GM12878 (cell line): ENCODE measurements at regions not wholly inside any gene's neighbourhood (a gene's known extent, or its start where the extent isn't known, plus 50 kb on each side); places are given as distances from the start of the nearest gene placed in this dataset.

Experiments used
- ATAC-seq: fragments of 200-7000 bp; cut with Tn5 transposase; 3 replicates; pipeline ENCODE4 v1.9.1; 2020; ENCODE audit warnings: mild to moderate bottlenecking, moderate library complexity
- BruUV-seq: library from RNA; stranded (reverse); fragments of 400-500 nt; replicated peaks from 2 replicates; lab custom pipeline; 2021; lab: Mats Ljungman, UMichigan
- CTCF ChIA-PET: fragments of 300-600 bp; sonication (Branson Sonifier 250); formaldehyde crosslinking; extraction: SDS; loops from one replicate; lab custom pipeline; 2021; ENCODE audit warnings: inconsistent platforms; lab: Yijun Ruan, JAX
- POLR2A ChIA-PET: fragments of 350-600 bp; formaldehyde crosslinking; extraction: SDS; loops from one replicate; lab custom pipeline; 2021; ENCODE audit warnings: inconsistent platforms; lab: Charles Lee
- RAD21 ChIA-PET: fragments of 300-600 bp; sonication (Branson Sonifier 250); formaldehyde crosslinking; loops from one replicate; lab custom pipeline; 2023; ENCODE audit warnings: antibody characterized with exemption; ENCODE audit not compliant: unreplicated experiment; lab: Charles Lee
- SMC1A ChIA-PET: fragments of 300-600 bp; sonication (Branson Sonifier 250); formaldehyde crosslinking; loops from one replicate; lab custom pipeline; 2023; ENCODE audit not compliant: unreplicated experiment, uncharacterized antibody; lab: Charles Lee
- DNase-seq: peaks from one replicate; pipeline ENCODE4 v3.0.0-alpha.2; 2011; ENCODE audit warnings: low read depth, low spot score
- FAIRE-seq: peaks from 3 replicates; lab custom pipeline; 2011; peaks lifted over from hg19 to GRCh38; lab: Jason Lieb, UNC
- H2AFZ ChIP-seq: 2 replicates; pipeline ENCODE4 v1.6.0; 2011; ENCODE audit warnings: low read depth, low read length, control low read depth; ENCODE audit not compliant: control insufficient read depth
- H3K27ac ChIP-seq: 2 replicates; pipeline ENCODE4 v1.5.1; 2011; ENCODE audit warnings: control low read depth; ENCODE audit not compliant: control insufficient read depth, insufficient read depth
- H3K27me3 ChIP-seq, 2 experiments: replicated peaks in 1 of 2; 2 replicates each; pipeline versions ENCODE4 v1.6.0 to v1.6.1; 2011; ENCODE audit warnings: low read length in 1 of 2; ENCODE audit not compliant: control insufficient read depth in 2 of 2, insufficient read depth in 2 of 2
- H3K36me3 ChIP-seq, 2 experiments: 2 replicates each; pipeline ENCODE4 v1.5.1; 2011; ENCODE audit warnings: low read length in 1 of 2; ENCODE audit not compliant: control insufficient read depth in 2 of 2, insufficient read depth in 2 of 2
- H3K4me1 ChIP-seq: 2 replicates; pipeline ENCODE4 v1.6.1; 2011; ENCODE audit warnings: mild to moderate bottlenecking, low read length, moderate library complexity, mixed read lengths; ENCODE audit not compliant: control insufficient read depth, insufficient read depth
- H3K4me2 ChIP-seq: 2 replicates; pipeline ENCODE4 v1.6.0; 2011; ENCODE audit warnings: control low read depth; ENCODE audit not compliant: control insufficient read depth, insufficient read depth
- H3K4me3 ChIP-seq: fragments of 200-600 bp; sonication (generic); 2 replicates; pipeline ENCODE4 v1.5.1; 2016
- H3K79me2 ChIP-seq: 2 replicates; pipeline ENCODE4 v1.6.0; 2011; ENCODE audit warnings: low read length; ENCODE audit not compliant: control insufficient read depth, insufficient read depth
- H3K9ac ChIP-seq: 2 replicates; pipeline ENCODE4 v1.8.0; 2011; ENCODE audit warnings: low read length, control low read depth, mixed read lengths; ENCODE audit not compliant: control insufficient read depth, insufficient read depth
- H3K9me3 ChIP-seq: replicated peaks from 3 replicates; pipeline ENCODE4 v1.5.1; 2011; ENCODE audit warnings: mild to moderate bottlenecking, low read length; ENCODE audit not compliant: control insufficient read depth, insufficient read depth
- H4K20me1 ChIP-seq: 2 replicates; pipeline ENCODE4 v1.6.0; 2011; ENCODE audit not compliant: control insufficient read depth, insufficient read depth
- EGR1 ChIP-seq, 2 experiments: IDR thresholded peaks; 1 replicate in 1 of 2; 2 replicates in 1 of 2; pipeline ENCODE4 v1.6.1; 2011 to 2012; ENCODE audit warnings: low read depth in 2 of 2, low read length in 2 of 2, borderline replicate concordance in 1 of 2, mild to moderate bottlenecking in 1 of 2, moderate library complexity in 1 of 2
- POLR2AphosphoS5 ChIP-seq: IDR thresholded peaks from 2 replicates; pipeline ENCODE4 v1.6.1; 2011; ENCODE audit warnings: mild to moderate bottlenecking, low read length, inconsistent platforms
- RAD21 ChIP-seq: IDR thresholded peaks from 2 replicates; pipeline ENCODE4 v1.6.1; 2011; ENCODE audit warnings: mild to moderate bottlenecking, low read depth, low read length, moderate library complexity; ENCODE audit not compliant: insufficient read depth
- SMC3 ChIP-seq: IDR thresholded peaks from 2 replicates; pipeline ENCODE4 v1.6.1; 2011; ENCODE audit warnings: low read length, improper control_type of control experiment, borderline replicate concordance
- WGBS: methylation state at CpG from one replicate; pipeline ENCODE4 v1.1.6; 2016; ENCODE audit warnings: low lambda C conversion rate; ENCODE audit not compliant: insufficient replicate concordance, insufficient coverage; ENCODE audit errors: missing lambda C conversion rate; 5-methylcytosine and 5-hydroxymethylcytosine counted together
- in situ Hi-C: fragments of 300-500 bp; cut with MboI; formaldehyde crosslinking; loops from 9 replicates; pipeline ENCODE4 v1.14.3; 2018; ENCODE audit warnings: mixed read lengths
- intact Hi-C: fragments of 100-400 bp; cut with micrococcal nuclease; formaldehyde crosslinking; loops from one replicate; pipeline ENCODE4 v1.14.2; 2022; ENCODE audit not compliant: unreplicated experiment
- TF ChIP-seq, protein P1 (sequence below): IDR thresholded peaks from 2 replicates; pipeline ENCODE4 v1.6.1; 2012; ENCODE audit warnings: low read depth, low read length, improper control_type of control experiment
- TF ChIP-seq, protein P2 (sequence below): fragments of 450-650 bp; conservative IDR thresholded peaks from 2 replicates; pipeline ENCODE4 v1.6.1; 2017; ENCODE audit warnings: mild to moderate bottlenecking, moderate library complexity
- TF ChIP-seq, protein P3 (sequence below), 3 experiments: IDR thresholded peaks in 2 of 3; conservative IDR thresholded peaks in 1 of 3; 2 replicates each; pipeline ENCODE4 v1.5.1; 2011; ENCODE audit warnings: low read depth in 3 of 3, low read length in 3 of 3, mild to moderate bottlenecking in 3 of 3, control low read depth in 2 of 3, moderate library complexity in 2 of 3, inconsistent platforms in 1 of 3, mixed read lengths in 1 of 3; ENCODE audit not compliant: control insufficient read depth in 2 of 3, insufficient read depth in 1 of 3; ENCODE audit errors: extremely low read depth in 1 of 3

DNA sequence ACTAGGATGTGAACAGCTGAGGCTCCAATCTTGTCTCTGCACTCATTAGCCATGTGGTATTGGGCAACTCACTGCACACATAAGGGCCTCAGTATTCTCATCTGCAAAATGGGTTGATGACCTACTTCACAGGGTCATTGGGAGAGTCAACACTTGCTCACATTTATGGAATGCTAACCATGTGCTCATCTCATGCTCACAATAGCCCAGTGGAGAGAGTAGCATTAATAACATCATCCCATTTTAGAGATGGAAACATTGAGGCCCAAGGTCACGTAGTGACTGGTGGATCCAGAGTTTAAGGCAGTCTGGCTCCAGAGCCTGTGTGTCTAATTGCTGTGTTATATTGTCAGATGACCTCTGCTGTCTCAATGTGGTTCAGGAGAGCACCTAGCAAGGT, 270.2 kb upstream of the SRRM4 start:
- in situ Hi-C loops: no loop called here
- Histone ChIP-seq H3K79me2 (no peaks in the 10 kb centered on the region), H3K27ac (no peak overlapping the region), H3K27me3 (no peaks in the 10 kb centered on the region), H3K9me3 (no peaks in the 10 kb centered on the region), H3K4me3 (no peak overlapping the region), H4K20me1 (no peaks in the 10 kb centered on the region), H2AFZ (no peak overlapping the region), H3K4me1 (peaks cover 5% of the 10 kb centered on the region), H3K36me3 (no peaks in the 10 kb centered on the region), H3K9ac (no peak overlapping the region), H3K4me2 (no peak overlapping the region)
- ChIA-PET SMC1A (interaction anchor here (1.2 kb wide), 1 partner anchor 14 kb away, joined by 3 read pairs; no protein-coding TSS in a partner anchor), POLR2A (no interaction called here), CTCF (no interaction called here), RAD21 (no interaction called here)
- no peak for TF ChIP-seq POLR2AphosphoS5
- TF ChIP-seq, protein P1, sequence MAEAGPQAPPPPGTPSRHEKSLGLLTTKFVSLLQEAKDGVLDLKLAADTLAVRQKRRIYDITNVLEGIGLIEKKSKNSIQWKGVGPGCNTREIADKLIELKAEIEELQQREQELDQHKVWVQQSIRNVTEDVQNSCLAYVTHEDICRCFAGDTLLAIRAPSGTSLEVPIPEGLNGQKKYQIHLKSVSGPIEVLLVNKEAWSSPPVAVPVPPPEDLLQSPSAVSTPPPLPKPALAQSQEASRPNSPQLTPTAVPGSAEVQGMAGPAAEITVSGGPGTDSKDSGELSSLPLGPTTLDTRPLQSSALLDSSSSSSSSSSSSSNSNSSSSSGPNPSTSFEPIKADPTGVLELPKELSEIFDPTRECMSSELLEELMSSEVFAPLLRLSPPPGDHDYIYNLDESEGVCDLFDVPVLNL: no peak
- TF ChIP-seq, protein P2, sequence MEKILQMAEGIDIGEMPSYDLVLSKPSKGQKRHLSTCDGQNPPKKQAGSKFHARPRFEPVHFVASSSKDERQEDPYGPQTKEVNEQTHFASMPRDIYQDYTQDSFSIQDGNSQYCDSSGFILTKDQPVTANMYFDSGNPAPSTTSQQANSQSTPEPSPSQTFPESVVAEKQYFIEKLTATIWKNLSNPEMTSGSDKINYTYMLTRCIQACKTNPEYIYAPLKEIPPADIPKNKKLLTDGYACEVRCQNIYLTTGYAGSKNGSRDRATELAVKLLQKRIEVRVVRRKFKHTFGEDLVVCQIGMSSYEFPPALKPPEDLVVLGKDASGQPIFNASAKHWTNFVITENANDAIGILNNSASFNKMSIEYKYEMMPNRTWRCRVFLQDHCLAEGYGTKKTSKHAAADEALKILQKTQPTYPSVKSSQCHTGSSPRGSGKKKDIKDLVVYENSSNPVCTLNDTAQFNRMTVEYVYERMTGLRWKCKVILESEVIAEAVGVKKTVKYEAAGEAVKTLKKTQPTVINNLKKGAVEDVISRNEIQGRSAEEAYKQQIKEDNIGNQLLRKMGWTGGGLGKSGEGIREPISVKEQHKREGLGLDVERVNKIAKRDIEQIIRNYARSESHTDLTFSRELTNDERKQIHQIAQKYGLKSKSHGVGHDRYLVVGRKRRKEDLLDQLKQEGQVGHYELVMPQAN: no peak
- no peak for FAIRE-seq
- no peak for DNase-seq
- intact Hi-C loops: loop anchor here (10.0 kb wide), 2 partner anchors 134 to 306 kb away; no protein-coding TSS in a partner anchor
- no peak for ATAC-seq
- 0% methylated on average over 1 of the region's 1 CpG for WGBS
- BruUV-seq: no TSS peak

DNA sequence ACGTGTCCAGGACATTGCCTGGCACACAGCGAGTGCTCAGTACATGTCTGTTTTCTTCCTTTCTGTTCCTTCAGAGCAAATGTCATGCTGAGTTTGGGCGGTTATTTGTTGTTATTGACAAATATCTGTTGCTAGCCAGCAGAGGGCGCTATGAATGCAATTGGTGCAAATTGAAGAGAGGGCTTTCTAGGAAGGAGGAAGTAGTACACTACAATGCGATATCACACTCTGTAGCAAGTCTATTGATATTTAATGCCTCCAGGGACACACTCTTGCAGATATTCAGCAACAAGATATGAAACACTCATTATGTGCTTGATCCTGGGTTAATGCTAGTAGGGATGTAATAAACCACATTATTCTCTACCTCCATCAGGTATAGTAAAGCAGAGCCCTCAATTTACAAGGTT, 267.3 kb upstream of the SRRM4 start:
- WGBS: 0% methylated on average over 5 of the region's 5 CpGs
- ChIA-PET CTCF (interaction anchor here (1.4 to 2.6 kb wide), 2 partner anchors 9 to 52 kb away, joined by 3 to 13 read pairs; no protein-coding TSS in a partner anchor), POLR2A (no interaction called here), SMC1A (no interaction called here), RAD21 (no interaction called here)
- H4K20me1 ChIP-seq: no peaks in the 10 kb centered on the region
- H3K4me1 ChIP-seq: no peaks in the 10 kb centered on the region
- TF ChIP-seq EGR1 (IDR thresholded peaks at IDR 0.05; ENCODE audit: borderline replicate concordance in 1 of 2, low read depth in 2 of 2, low read length in 2 of 2) (no peak), RAD21 (peak; percentile 59), SMC3 (peak; percentile 56)
- TF ChIP-seq, protein P3, sequence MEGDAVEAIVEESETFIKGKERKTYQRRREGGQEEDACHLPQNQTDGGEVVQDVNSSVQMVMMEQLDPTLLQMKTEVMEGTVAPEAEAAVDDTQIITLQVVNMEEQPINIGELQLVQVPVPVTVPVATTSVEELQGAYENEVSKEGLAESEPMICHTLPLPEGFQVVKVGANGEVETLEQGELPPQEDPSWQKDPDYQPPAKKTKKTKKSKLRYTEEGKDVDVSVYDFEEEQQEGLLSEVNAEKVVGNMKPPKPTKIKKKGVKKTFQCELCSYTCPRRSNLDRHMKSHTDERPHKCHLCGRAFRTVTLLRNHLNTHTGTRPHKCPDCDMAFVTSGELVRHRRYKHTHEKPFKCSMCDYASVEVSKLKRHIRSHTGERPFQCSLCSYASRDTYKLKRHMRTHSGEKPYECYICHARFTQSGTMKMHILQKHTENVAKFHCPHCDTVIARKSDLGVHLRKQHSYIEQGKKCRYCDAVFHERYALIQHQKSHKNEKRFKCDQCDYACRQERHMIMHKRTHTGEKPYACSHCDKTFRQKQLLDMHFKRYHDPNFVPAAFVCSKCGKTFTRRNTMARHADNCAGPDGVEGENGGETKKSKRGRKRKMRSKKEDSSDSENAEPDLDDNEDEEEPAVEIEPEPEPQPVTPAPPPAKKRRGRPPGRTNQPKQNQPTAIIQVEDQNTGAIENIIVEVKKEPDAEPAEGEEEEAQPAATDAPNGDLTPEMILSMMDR (IDR thresholded peaks at IDR 0.05 in 2 of 3, conservative IDR thresholded peaks at IDR 0.05 in 1 of 3; ENCODE audit: control insufficient read depth in 2 of 3, extremely low read depth in 1 of 3, insufficient read depth in 1 of 3, low read depth in 3 of 3, low read length in 3 of 3): peak; percentile 55 to 76 (median 61)
- in situ Hi-C loops (no loop called here), intact Hi-C loops (loop anchor here (10.0 kb wide), 2 partner anchors 131 to 309 kb away; no protein-coding TSS in a partner anchor)
- FAIRE-seq (peak; percentile 47), DNase-seq (peak; percentile 11), ATAC-seq (peak; percentile 77)
- H3K4me2 ChIP-seq: no peak overlapping the region
- no peak overlapping the region for H3K9ac ChIP-seq
- H3K36me3 ChIP-seq: no peaks in the 10 kb centered on the region
- no peaks in the 10 kb centered on the region for H3K9me3 ChIP-seq
- H2AFZ ChIP-seq: no peak overlapping the region; the same call in 1 of the 2 replicates
- H3K4me3 ChIP-seq: no peak overlapping the region
- no TSS peak for BruUV-seq
- H3K79me2 ChIP-seq: no peaks in the 10 kb centered on the region
- no peak overlapping the region for H3K27ac ChIP-seq
- no peaks in the 10 kb centered on the region for H3K27me3 ChIP-seq
